Endodermal cell (in vitro differentiated cells): ENCODE measurements at regions not wholly inside any gene's neighbourhood (a gene's known extent, or its start where the extent isn't known, plus 50 kb on each side); places are given as distances from the start of the nearest gene placed in this dataset.

Experiments
- DNase-seq: peaks from one replicate; pipeline ENCODE4 v3.0.0-alpha.2; 2017
- H3K27ac ChIP-seq: 2 replicates; pipeline ENCODE4 v1.5.1; 2013; ENCODE audit warnings: mild to moderate bottlenecking, low read depth, low read length, moderate library complexity
- H3K27me3 ChIP-seq: 2 replicates; pipeline ENCODE4 v1.6.1; 2013; ENCODE audit warnings: mild to moderate bottlenecking, low read length, moderate library complexity; ENCODE audit not compliant: insufficient read depth, control insufficient read depth, poor library complexity, severe bottlenecking
- H3K36me3 ChIP-seq: 2 replicates; pipeline ENCODE4 v1.7.0; 2013; ENCODE audit warnings: mild to moderate bottlenecking, low read length, moderate library complexity; ENCODE audit not compliant: control insufficient read depth, insufficient read depth
- H3K4me1 ChIP-seq: one replicate; pipeline ENCODE4 v1.7.0; 2013; ENCODE audit warnings: low read length; ENCODE audit not compliant: control insufficient read depth, insufficient read depth
- H3K4me3 ChIP-seq: 2 replicates; pipeline ENCODE4 v1.5.1; 2013; ENCODE audit warnings: mild to moderate bottlenecking, low read length, moderate library complexity
- H3K9ac ChIP-seq: 2 replicates; pipeline ENCODE4 v1.6.1; 2013; ENCODE audit warnings: mild to moderate bottlenecking, low read length, moderate library complexity; ENCODE audit not compliant: poor library complexity, severe bottlenecking; ENCODE audit errors: extremely low read depth
- H3K9me3 ChIP-seq: 2 replicates; pipeline ENCODE4 v1.6.1; 2013; ENCODE audit warnings: mild to moderate bottlenecking, low read length, moderate library complexity; ENCODE audit not compliant: control insufficient read depth
- H3K27ac Mint-ChIP-seq: 2 replicates; pipeline ENCODE4 v1.8.0; 2020; ENCODE audit warnings: mixed read lengths
- H3K27me3 Mint-ChIP-seq: 2 replicates; pipeline ENCODE4 v1.8.0; 2021; ENCODE audit warnings: mild to moderate bottlenecking, mixed read lengths; ENCODE audit not compliant: insufficient read depth
- H3K36me3 Mint-ChIP-seq: 2 replicates; pipeline ENCODE4 v1.8.0; 2020; ENCODE audit warnings: low read depth, mixed read lengths
- H3K4me1 Mint-ChIP-seq: 2 replicates; pipeline ENCODE4 v1.8.0; 2020; ENCODE audit warnings: mixed read lengths
- H3K4me3 Mint-ChIP-seq: 2 replicates; pipeline ENCODE4 v1.8.0; 2020; ENCODE audit warnings: mild to moderate bottlenecking, moderate library complexity, mixed read lengths
- H3K9me3 Mint-ChIP-seq: 2 replicates; pipeline ENCODE4 v1.8.0; 2020; ENCODE audit warnings: mild to moderate bottlenecking, mixed read lengths
- CTCF ChIP-seq: fragments of 200-600 bp; sonication (generic); conservative IDR thresholded peaks from 2 replicates; pipeline ENCODE4 v1.5.0; 2021; ENCODE audit warnings: antibody characterized with exemption, mild to moderate bottlenecking
- WGBS, 2 experiments: methylation state at CpG; one replicate each; pipeline versions ENCODE4 v1.1.5 to v1.1.7; 2013; ENCODE audit warnings: missing lambda C conversion rate in 2 of 2, mixed read lengths in 1 of 2; ENCODE audit not compliant: insufficient coverage in 1 of 2, insufficient read length in 1 of 2; 5-methylcytosine and 5-hydroxymethylcytosine counted together

- H3K36me3 Mint-ChIP-seq: no peaks in the 10 kb centered on the region
- H3K27me3 ChIP-seq: no peaks in the 10 kb centered on the region
Observed at GRCh38 chr15:37375519-37375918, 275.2 kb upstream of the MEIS2 start.

GRCh38 chr15:37377428-37377827 lies 277.1 kb upstream of the MEIS2 start:
- Histone ChIP-seq H3K36me3 (no peaks in the 10 kb centered on the region), H3K4me3 (no peak overlapping the region), H3K27me3 (no peaks in the 10 kb centered on the region), H3K9ac (no peak overlapping the region), H3K4me1 (no peaks in the 10 kb centered on the region), H3K27ac (no peak overlapping the region), H3K9me3 (no peaks in the 10 kb centered on the region)
- Mint-ChIP-seq H3K36me3 (no peaks in the 10 kb centered on the region), H3K27me3 (no peaks in the 10 kb centered on the region), H3K4me3 (no peak overlapping the region), H3K27ac (no peak overlapping the region), H3K4me1 (no peaks in the 10 kb centered on the region), H3K9me3 (no peaks in the 10 kb centered on the region)
- no peak for DNase-seq
- WGBS, 2 experiments: 92 to 96% methylated on average over 2 of the region's 2 CpGs
- no peak for TF ChIP-seq CTCF

More at GRCh38 chr15:37375519-37375918, 275.2 kb upstream of the MEIS2 start:
- no peak for TF ChIP-seq CTCF
- Mint-ChIP-seq H3K9me3 (no peaks in the 10 kb centered on the region), H3K4me1 (no peaks in the 10 kb centered on the region), H3K27ac (no peak overlapping the region), H3K4me3 (no peak overlapping the region), H3K27me3 (no peaks in the 10 kb centered on the region)
- H3K9me3 ChIP-seq: no peaks in the 10 kb centered on the region
- no peak overlapping the region for H3K27ac ChIP-seq
- no peaks in the 10 kb centered on the region for H3K4me1 ChIP-seq
- H3K36me3 ChIP-seq: no peaks in the 10 kb centered on the region
- no peak overlapping the region for H3K4me3 ChIP-seq
- no peak overlapping the region for H3K9ac ChIP-seq
- 66 to 69% methylated on average over 2 to 3 of the region's 3 CpGs for WGBS, 2 experiments
- DNase-seq: no peak

GRCh38 chr15:37394402-37395099 lies 294.2 kb upstream of the MEIS2 start:
- no peak overlapping the region for H3K9ac ChIP-seq
- no peak overlapping the region for H3K4me3 ChIP-seq
- no peaks in the 10 kb centered on the region for H3K27me3 ChIP-seq
- Mint-ChIP-seq H3K36me3 (no peaks in the 10 kb centered on the region), H3K9me3 (peaks cover 14% of the 10 kb centered on the region), H3K27me3 (no peaks in the 10 kb centered on the region), H3K27ac (no peak overlapping the region), H3K4me1 (no peaks in the 10 kb centered on the region), H3K4me3 (no peak overlapping the region)
- no peak for TF ChIP-seq CTCF
- no peaks in the 10 kb centered on the region for H3K36me3 ChIP-seq
- peaks cover 10% of the 10 kb centered on the region for H3K9me3 ChIP-seq
- no peaks in the 10 kb centered on the region for H3K4me1 ChIP-seq
- no peak overlapping the region for H3K27ac ChIP-seq
- no peak for DNase-seq
- 94% methylated on average over 2 of the region's 3 CpGs; no CpG with 5 or more reads in 1 of the 2 experiments for whole genome bisulfite sequencing, 2 experiments
